ENCODE measurements at regions not wholly inside any gene's neighbourhood (a gene's known extent, or its start where the extent isn't known, plus 50 kb on each side); places are given as distances from the start of the nearest gene placed in this dataset.

DNA sequence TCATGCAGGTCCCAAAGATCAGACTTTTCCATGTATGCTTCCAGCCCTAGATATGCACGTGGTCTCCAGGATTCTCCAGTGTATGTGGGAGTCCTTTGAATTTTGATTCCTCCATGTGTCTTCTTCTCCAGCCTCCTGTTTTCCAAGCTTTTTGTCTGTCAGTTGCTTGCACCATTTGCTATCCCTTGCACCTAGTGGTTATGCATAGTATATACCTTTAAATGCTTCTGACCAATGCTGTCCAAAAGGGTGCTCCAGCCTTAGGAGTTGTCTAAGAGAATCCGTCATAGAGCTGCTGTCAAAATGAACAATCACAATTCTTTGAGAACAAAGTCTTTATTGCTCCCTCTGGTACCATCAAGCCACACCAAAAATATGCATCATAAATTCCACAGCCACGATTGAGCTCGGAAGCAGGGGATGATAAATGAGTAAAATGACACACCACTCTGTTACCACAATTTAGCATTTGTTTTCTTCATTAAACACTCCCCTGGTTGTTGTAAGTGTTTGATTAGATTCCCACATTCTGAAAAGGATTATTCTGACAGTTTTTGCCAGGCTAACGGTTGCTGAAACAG lies 706.2 kb upstream of the GJE1 start:
- Histone ChIP-seq H3K4me1 (replicated peaks; ENCODE audit: insufficient read depth) (peaks cover 5% of the 10 kb centered on the region; the same call in 1 of the 2 replicates), H3K27me3 (ENCODE audit: insufficient read depth, low read depth) (no peaks in the 10 kb centered on the region), H3K4me2 (no peak overlapping the region), H3K9me3 (ENCODE audit: insufficient read depth, low read depth) (no peaks in the 10 kb centered on the region; the same call in 1 of the 2 replicates), H2AFZ (no peak overlapping the region), H3K4me3 (no peak overlapping the region), H3F3A (ENCODE audit: insufficient read depth, low read depth) (no peaks in the 10 kb centered on the region), H4K20me1 (ENCODE audit: insufficient read depth) (no peaks in the 10 kb centered on the region), H3K79me2 (ENCODE audit: low read depth) (no peaks in the 10 kb centered on the region), H3K36me3 (ENCODE audit: low read depth) (no peaks in the 10 kb centered on the region), H3K9me2 (ENCODE audit: insufficient read depth) (no peaks in the 10 kb centered on the region), H3K27ac (no peak overlapping the region)
- CTCF ChIA-PET: no interaction called here
- TF ChIP-seq, protein P1, sequence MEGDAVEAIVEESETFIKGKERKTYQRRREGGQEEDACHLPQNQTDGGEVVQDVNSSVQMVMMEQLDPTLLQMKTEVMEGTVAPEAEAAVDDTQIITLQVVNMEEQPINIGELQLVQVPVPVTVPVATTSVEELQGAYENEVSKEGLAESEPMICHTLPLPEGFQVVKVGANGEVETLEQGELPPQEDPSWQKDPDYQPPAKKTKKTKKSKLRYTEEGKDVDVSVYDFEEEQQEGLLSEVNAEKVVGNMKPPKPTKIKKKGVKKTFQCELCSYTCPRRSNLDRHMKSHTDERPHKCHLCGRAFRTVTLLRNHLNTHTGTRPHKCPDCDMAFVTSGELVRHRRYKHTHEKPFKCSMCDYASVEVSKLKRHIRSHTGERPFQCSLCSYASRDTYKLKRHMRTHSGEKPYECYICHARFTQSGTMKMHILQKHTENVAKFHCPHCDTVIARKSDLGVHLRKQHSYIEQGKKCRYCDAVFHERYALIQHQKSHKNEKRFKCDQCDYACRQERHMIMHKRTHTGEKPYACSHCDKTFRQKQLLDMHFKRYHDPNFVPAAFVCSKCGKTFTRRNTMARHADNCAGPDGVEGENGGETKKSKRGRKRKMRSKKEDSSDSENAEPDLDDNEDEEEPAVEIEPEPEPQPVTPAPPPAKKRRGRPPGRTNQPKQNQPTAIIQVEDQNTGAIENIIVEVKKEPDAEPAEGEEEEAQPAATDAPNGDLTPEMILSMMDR (conservative IDR thresholded peaks at IDR 0.05): no peak
- TF ChIP-seq EZH2 (IDR thresholded peaks at IDR 0.05; ENCODE audit: low read depth): no peak
- DNase-seq: no peak
- POLR2A ChIA-PET (ENCODE audit: unreplicated experiment): no interaction called here
- intact Hi-C loops (cut with micrococcal nuclease; ENCODE audit: unreplicated experiment): no loop called here
- BruUV-seq (replicated peaks): no TSS peak

DNA sequence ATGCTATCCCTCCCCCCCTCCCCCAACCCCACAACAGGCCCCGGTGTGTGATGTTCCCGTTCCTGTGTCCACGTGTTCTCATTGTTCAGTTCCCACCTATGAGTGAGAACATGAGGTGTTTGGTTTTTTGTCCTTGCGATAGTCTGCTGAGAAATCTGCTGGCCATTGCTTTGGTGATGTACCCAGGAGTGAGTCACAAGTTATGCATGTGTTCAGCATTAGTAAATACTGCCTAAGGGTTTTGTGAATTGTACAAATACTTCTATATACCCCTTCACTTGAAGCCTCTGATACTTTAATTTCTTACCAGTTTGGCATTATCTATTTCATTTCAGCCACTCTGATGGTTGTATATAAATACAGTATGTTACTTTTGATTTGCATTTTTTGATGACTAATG lies 711.3 kb upstream of the GJE1 start:
- Histone ChIP-seq H3K4me3 (no peak overlapping the region), H3K79me2 (ENCODE audit: low read depth) (no peaks in the 10 kb centered on the region), H3K9me2 (ENCODE audit: insufficient read depth) (no peaks in the 10 kb centered on the region), H2AFZ (no peak overlapping the region), H3K27me3 (ENCODE audit: insufficient read depth, low read depth) (no peaks in the 10 kb centered on the region), H4K20me1 (ENCODE audit: insufficient read depth) (no peaks in the 10 kb centered on the region), H3K27ac (peak overlapping the region; percentile 43; the same call in 1 of the 2 replicates), H3K36me3 (ENCODE audit: low read depth) (no peaks in the 10 kb centered on the region), H3K9me3 (ENCODE audit: insufficient read depth, low read depth) (no peaks in the 10 kb centered on the region; the same call in 1 of the 2 replicates), H3K4me2 (no peak overlapping the region), H3F3A (ENCODE audit: insufficient read depth, low read depth) (no peaks in the 10 kb centered on the region), H3K4me1 (replicated peaks; ENCODE audit: insufficient read depth) (peaks cover 5% of the 10 kb centered on the region; the same call in 1 of the 2 replicates)
- BruUV-seq (replicated peaks): no TSS peak
- POLR2A ChIA-PET (ENCODE audit: unreplicated experiment): no interaction called here
- intact Hi-C loops (cut with micrococcal nuclease; ENCODE audit: unreplicated experiment): loop anchor here (1.0 kb wide), 1 partner anchor 131 kb away; no protein-coding TSS in a partner anchor
- TF ChIP-seq, protein P1 (conservative IDR thresholded peaks at IDR 0.05): no peak
- no peak for TF ChIP-seq EZH2 (IDR thresholded peaks at IDR 0.05; ENCODE audit: low read depth)
- CTCF ChIA-PET: no interaction called here
- DNase-seq: peak; percentile 25 to 64

DNA sequence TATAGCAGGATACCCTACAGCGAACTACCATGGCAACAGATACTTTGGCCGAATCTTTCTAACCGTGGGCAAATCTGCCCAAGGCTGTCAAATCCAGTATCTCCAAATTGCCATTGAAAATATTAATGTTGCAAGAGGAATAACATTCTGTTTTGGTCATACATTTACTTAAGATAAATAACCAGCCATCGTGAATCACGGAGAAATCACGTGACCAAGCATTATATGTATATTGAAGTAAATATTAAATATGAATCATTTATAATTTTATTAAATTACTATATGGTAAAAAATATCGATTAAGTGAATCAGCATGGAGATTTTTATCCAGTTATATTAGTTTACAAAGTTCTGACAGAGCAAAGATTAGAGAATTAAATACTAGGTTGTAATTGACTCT lies 714.6 kb upstream of the GJE1 start:
- H2AFZ ChIP-seq: no peak overlapping the region
- H3K4me3 ChIP-seq: no peak overlapping the region
- POLR2A ChIA-PET (ENCODE audit: unreplicated experiment): no interaction called here
- H3K36me3 ChIP-seq (ENCODE audit: low read depth): no peaks in the 10 kb centered on the region
- H3K27ac ChIP-seq: no peak overlapping the region
- peaks cover 5% of the 10 kb centered on the region; the same call in 1 of the 2 replicates for H3K4me1 ChIP-seq (replicated peaks; ENCODE audit: insufficient read depth)
- intact Hi-C loops (cut with micrococcal nuclease; ENCODE audit: unreplicated experiment): no loop called here
- no peaks in the 10 kb centered on the region for H3F3A ChIP-seq (ENCODE audit: insufficient read depth, low read depth)
- CTCF ChIA-PET: no interaction called here
- no peaks in the 10 kb centered on the region for H3K79me2 ChIP-seq (ENCODE audit: low read depth)
- BruUV-seq (replicated peaks): no TSS peak
- no peaks in the 10 kb centered on the region for H3K27me3 ChIP-seq (ENCODE audit: insufficient read depth, low read depth)
- H3K4me2 ChIP-seq: no peak overlapping the region
- TF ChIP-seq, protein P1 (conservative IDR thresholded peaks at IDR 0.05): no peak
- TF ChIP-seq EZH2 (IDR thresholded peaks at IDR 0.05; ENCODE audit: low read depth): no peak
- no peaks in the 10 kb centered on the region for H3K9me2 ChIP-seq (ENCODE audit: insufficient read depth)
- no peak for DNase-seq
- H4K20me1 ChIP-seq (ENCODE audit: insufficient read depth): no peaks in the 10 kb centered on the region
- H3K9me3 ChIP-seq (ENCODE audit: insufficient read depth, low read depth): no peaks in the 10 kb centered on the region

All from PC-9 (cell line).